ENCODE measurements at regions not wholly inside any gene's neighbourhood (a gene's known extent, or its start where the extent isn't known, plus 50 kb on each side); places are given as distances from the start of the nearest gene placed in this dataset.
"Not testable (repeated sequence)": the region's sequence is repeated elsewhere in the genome, so short reads cannot be mapped to it uniquely, and the experiment has no call there.

GRCh38 chr15:60134609-60135008 is 130.5 kb downstream of the FOXB1 start:
- DNase-seq (ENCODE audit: low read depth in 2 of 2, low spot score in 1 of 2), result no peak

GRCh38 chr15:60135961-60136360 is 131.8 kb downstream of the FOXB1 start:
- DNase-seq (ENCODE audit: low read depth in 2 of 2, low spot score in 1 of 2), result no peak

- no peak for DNase-seq (ENCODE audit: low read depth in 2 of 2, low spot score in 1 of 2)
These were observed 133.7 kb downstream of the FOXB1 start for GRCh38 chr15:60137711-60138396.

- no peak for DNase-seq (ENCODE audit: low read depth in 2 of 2, low spot score in 1 of 2)
These were observed 134.4 kb downstream of the FOXB1 start for GRCh38 chr15:60138397-60138968.

- DNase-seq (ENCODE audit: low read depth in 2 of 2, low spot score in 1 of 2), result no peak
These were observed 148.3 kb downstream of the FOXB1 start for GRCh38 chr15:60152386-60152785.

GRCh38 chr15:60154764-60155325 is 150.7 kb downstream of the FOXB1 start:
- no peak for DNase-seq (ENCODE audit: low read depth in 2 of 2, low spot score in 1 of 2)

- no peak for DNase-seq (ENCODE audit: low read depth in 2 of 2, low spot score in 1 of 2)
These were observed 151.6 kb downstream of the FOXB1 start for GRCh38 chr15:60155661-60156060.

GRCh38 chr15:60160909-60161308 is 156.8 kb downstream of the FOXB1 start:
- DNase-seq (ENCODE audit: low read depth in 2 of 2, low spot score in 1 of 2), result no peak

- no peak for DNase-seq (ENCODE audit: low read depth in 2 of 2, low spot score in 1 of 2)
These were observed 157.6 kb downstream of the FOXB1 start for GRCh38 chr15:60161704-60162103.

GRCh38 chr15:60162251-60162967 is 158.3 kb downstream of the FOXB1 start:
- DNase-seq (ENCODE audit: low read depth in 2 of 2, low spot score in 1 of 2), result no peak

GRCh38 chr15:60162968-60163355 is 158.9 kb downstream of the FOXB1 start:
- no peak for DNase-seq (ENCODE audit: low read depth in 2 of 2, low spot score in 1 of 2)

GRCh38 chr15:60165111-60165510 is 161.0 kb downstream of the FOXB1 start:
- DNase-seq (ENCODE audit: low read depth in 2 of 2, low spot score in 1 of 2), result no peak

- DNase-seq (ENCODE audit: low read depth in 2 of 2, low spot score in 1 of 2), result no peak
These were observed 168.0 kb downstream of the FOXB1 start for GRCh38 chr15:60172143-60172542.

- peak in 1 of 2 donors; percentile 1 for DNase-seq (ENCODE audit: low read depth in 2 of 2, low spot score in 1 of 2)
These were observed 175.8 kb downstream of the FOXB1 start for GRCh38 chr15:60179786-60180391.

- not testable (repeated sequence) for DNase-seq (ENCODE audit: low read depth in 2 of 2, low spot score in 1 of 2)
These were observed 177.8 kb downstream of the FOXB1 start for GRCh38 chr15:60181957-60182356.

GRCh38 chr15:60183366-60183765 is 179.3 kb downstream of the FOXB1 start:
- no peak for DNase-seq (ENCODE audit: low read depth in 2 of 2, low spot score in 1 of 2)

GRCh38 chr15:60184579-60184978 is 180.5 kb downstream of the FOXB1 start:
- no peak for DNase-seq (ENCODE audit: low read depth in 2 of 2, low spot score in 1 of 2)

GRCh38 chr15:60191016-60191415 is 186.9 kb downstream of the FOXB1 start:
- DNase-seq (ENCODE audit: low read depth in 2 of 2, low spot score in 1 of 2), result no peak

GRCh38 chr15:60191821-60192220 is 187.7 kb downstream of the FOXB1 start:
- DNase-seq (ENCODE audit: low read depth in 2 of 2, low spot score in 1 of 2), result no peak

- no peak for DNase-seq (ENCODE audit: low read depth in 2 of 2, low spot score in 1 of 2)
These were observed 191.5 kb downstream of the FOXB1 start for GRCh38 chr15:60195611-60196010.

- DNase-seq (ENCODE audit: low read depth in 2 of 2, low spot score in 1 of 2), result no peak
These were observed 193.5 kb downstream of the ANXA2 start for GRCh38 chr15:60204131-60204885.

Data from stimulated activated CD8-positive, alpha-beta memory T cell treated with anti-CD3 and anti-CD28 coated beads, Interleukin-4, amount 100 ng/mL, for 4 hours (primary cell).